Naive B cell (primary cell): ENCODE measurements at regions not wholly inside any gene's neighbourhood (a gene's known extent, or its start where the extent isn't known, plus 50 kb on each side); places are given as distances from the start of the nearest gene placed in this dataset.
"Not testable (repeated sequence)": the region's sequence is repeated elsewhere in the genome, so short reads cannot be mapped to it uniquely, and the experiment has no call there.

Experiments
- ATAC-seq, 2 donors: fragments of 150-1000 bp; cut with Tn5 transposase; 2 replicates each; pipeline ENCODE4 v1.10.0; 2021; ENCODE audit warnings: low read depth in 2 of 2, mild to moderate bottlenecking in 2 of 2, moderate library complexity in 2 of 2
- DNase-seq: peaks from one replicate; pipeline ENCODE4 v3.0.0; 2022
- H3K27ac Mint-ChIP-seq, 6 donors: one replicate each; pipeline ENCODE4 v1.8.0; 2020 to 2022; ENCODE audit warnings: mild to moderate bottlenecking in 6 of 6, mixed read lengths in 6 of 6, moderate library complexity in 5 of 6, inconsistent platforms in 2 of 6
- H3K27me3 Mint-ChIP-seq, 3 donors: one replicate each; pipeline ENCODE4 v1.8.0; 2021 to 2022; ENCODE audit warnings: mixed read lengths in 3 of 3, mild to moderate bottlenecking in 1 of 3
- H3K36me3 Mint-ChIP-seq, 2 donors: one replicate each; pipeline ENCODE4 v1.8.0; 2020 to 2022; ENCODE audit warnings: mixed read lengths in 2 of 2, inconsistent platforms in 1 of 2, mild to moderate bottlenecking in 1 of 2
- H3K4me1 Mint-ChIP-seq, 3 donors: one replicate each; pipeline ENCODE4 v1.8.0; 2020 to 2022; ENCODE audit warnings: mixed read lengths in 3 of 3, inconsistent platforms in 1 of 3, mild to moderate bottlenecking in 1 of 3, moderate library complexity in 1 of 3
- H3K4me3 Mint-ChIP-seq, 8 donors: one replicate each; pipeline ENCODE4 v1.8.0; 2020 to 2022; ENCODE audit warnings: mild to moderate bottlenecking in 8 of 8, mixed read lengths in 8 of 8, moderate library complexity in 8 of 8, inconsistent platforms in 2 of 8
- H3K9me3 Mint-ChIP-seq, 7 donors: one replicate each; pipeline ENCODE4 v1.8.0; 2020 to 2022; ENCODE audit warnings: mixed read lengths in 7 of 7, mild to moderate bottlenecking in 5 of 7, inconsistent platforms in 2 of 7, moderate library complexity in 1 of 7

DNA sequence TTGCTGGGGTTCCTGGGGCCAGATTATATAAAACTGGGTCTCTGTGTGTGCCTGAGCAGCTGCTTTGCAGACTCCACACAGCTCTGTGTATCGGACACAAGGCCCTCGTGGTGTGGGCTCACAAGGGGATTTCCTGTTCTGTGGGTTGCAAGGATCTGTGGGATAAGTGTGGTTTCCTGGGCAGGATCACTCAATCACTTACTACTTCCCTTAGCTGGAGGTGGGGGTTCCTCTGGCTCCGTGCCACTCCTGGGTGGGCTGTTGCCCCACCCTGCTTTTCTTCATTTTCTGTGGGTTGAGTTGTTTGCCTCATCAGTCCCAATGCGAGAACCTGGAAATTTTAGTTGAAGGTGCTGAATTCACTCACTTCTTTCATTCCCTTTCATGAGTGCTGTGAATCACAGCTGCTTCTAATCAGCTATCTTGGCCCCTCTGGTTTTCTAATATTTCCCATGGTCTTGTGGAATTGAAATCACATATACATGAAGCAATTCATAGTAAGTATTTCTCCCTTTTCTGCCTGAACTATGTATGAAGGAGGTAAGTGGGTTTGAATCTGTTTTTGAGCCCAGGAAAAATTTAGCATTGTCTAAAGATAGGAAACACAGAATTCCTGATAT lies 196.3 kb downstream of the DCDC2C start:
- Mint-ChIP-seq H3K36me3 (no peaks in the 10 kb centered on the region), H3K4me3 (no peak overlapping the region), H3K27me3 (peaks cover 6 to 22% (median 12%) of the 10 kb centered on the region in 3 donors), H3K9me3 (peaks cover 0 to 10% (median 3%) of the 10 kb centered on the region in 7 donors), H3K27ac (peak overlapping the region in 1 of 6 donors; percentile 18), H3K4me1 (no peaks in the 10 kb centered on the region)
- no peak for DNase-seq
- no peak for ATAC-seq

DNA sequence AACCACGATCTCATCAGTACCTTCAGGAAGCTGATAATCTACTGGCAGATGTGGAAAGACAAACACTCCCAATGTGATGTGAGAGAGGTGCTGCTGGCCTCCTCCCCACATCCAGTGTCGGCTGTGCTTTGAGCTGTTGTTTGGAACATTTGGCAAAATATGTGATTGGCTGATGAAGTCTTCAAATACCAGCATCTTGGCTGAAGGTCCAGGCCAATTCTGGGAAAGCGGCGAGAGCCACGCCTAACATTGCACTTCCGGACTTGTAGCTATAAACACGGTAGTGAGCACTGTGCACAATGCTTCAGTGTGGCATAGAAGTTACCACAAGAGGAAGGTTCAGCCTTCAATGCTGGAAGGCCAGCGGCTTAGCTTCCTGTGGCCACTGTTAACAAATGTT lies 198.8 kb downstream of the DCDC2C start:
- H3K27me3 Mint-ChIP-seq: peaks cover 6 to 22% (median 12%) of the 10 kb centered on the region in 3 donors
- H3K36me3 Mint-ChIP-seq: no peaks in the 10 kb centered on the region
- no peak overlapping the region for H3K27ac Mint-ChIP-seq
- DNase-seq (no peak), ATAC-seq (no peak)
- H3K4me3 Mint-ChIP-seq: no peak overlapping the region
- H3K4me1 Mint-ChIP-seq: no peaks in the 10 kb centered on the region
- H3K9me3 Mint-ChIP-seq: peaks cover 0 to 12% (median 0%) of the 10 kb centered on the region in 7 donors

DNA sequence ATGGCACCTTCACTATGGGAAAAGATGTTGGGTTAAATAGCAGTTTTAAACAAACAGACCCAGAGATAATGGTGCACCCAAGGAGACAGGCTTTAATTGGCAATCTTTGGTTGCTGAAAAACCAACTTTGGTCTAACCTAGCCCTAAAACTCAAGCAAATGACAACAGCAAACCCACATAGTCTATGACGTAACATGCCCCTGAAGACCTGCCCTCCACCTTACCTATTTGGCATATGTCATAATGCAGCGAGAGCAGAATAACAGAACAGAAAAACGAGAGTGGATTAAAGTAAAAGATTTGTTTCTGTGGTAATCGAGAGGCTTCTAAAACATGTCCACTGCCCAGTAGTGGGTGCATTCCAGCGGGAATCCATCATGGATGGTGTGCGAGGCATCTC lies 200.7 kb downstream of the DCDC2C start:
- no peaks in the 10 kb centered on the region for H3K36me3 Mint-ChIP-seq
- H3K9me3 Mint-ChIP-seq: peaks cover 0 to 16% (median 11%) of the 10 kb centered on the region in 7 donors
- ATAC-seq (no peak), DNase-seq (no peak)
- H3K27ac Mint-ChIP-seq: no peak overlapping the region
- H3K4me3 Mint-ChIP-seq: no peak overlapping the region
- peaks cover 6 to 17% (median 12%) of the 10 kb centered on the region in 3 donors for H3K27me3 Mint-ChIP-seq
- H3K4me1 Mint-ChIP-seq: no peaks in the 10 kb centered on the region

DNA sequence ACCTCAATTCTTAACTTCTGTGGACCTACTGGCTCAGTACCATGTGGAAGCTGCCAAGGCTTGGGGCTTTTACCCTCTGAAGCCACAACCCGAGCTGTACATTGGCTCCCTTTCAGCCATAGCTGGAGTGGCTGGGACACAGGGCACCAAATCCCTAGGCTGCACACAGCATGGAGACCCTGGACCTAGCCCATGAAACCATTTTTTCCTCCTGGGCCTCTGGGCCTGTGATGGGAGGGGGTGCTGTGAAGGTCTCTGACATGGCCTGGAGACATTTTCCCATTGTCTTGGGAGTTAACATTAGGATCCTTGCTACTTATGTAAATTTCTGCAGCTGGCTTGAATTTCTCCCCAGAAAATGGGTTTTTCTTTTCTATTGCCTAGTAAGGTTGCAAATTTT lies 205.1 kb downstream of the DCDC2C start:
- ATAC-seq, DNase-seq, H3K4me1 Mint-ChIP-seq, H3K4me3 Mint-ChIP-seq, H3K36me3 Mint-ChIP-seq, H3K27ac Mint-ChIP-seq, H3K27me3 Mint-ChIP-seq: not testable (repeated sequence)
- H3K9me3 Mint-ChIP-seq: peaks cover 6 to 26% (median 15%) of the 10 kb centered on the region in 7 donors

DNA sequence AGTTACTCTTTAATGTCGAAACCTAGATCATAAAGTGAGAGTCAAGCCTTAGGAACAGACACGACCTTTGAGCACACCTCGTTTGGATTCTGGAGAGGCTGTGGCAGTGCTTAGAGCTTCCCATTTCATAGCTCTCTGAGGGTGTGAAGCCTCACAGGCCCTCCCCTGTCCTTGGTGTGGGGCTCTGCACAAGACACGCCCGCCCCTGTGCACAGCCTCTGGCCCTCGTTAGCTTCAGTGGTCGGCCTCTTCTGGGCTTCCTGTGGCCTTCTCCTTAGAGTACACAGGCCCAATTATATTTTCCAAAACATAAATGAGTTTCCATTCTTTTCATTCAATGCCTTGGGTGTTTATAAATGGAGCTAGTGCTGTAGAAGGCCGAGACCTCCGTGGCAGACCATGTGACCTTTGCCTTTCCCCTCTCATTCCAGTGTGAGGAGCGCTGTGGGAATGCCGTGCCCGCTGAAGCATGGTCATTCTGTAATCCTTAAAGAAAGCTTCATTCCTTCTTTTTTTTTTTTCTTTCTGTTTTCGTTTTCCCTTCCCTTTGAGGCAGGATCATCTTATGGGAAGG lies 208.6 kb downstream of the DCDC2C start:
- Mint-ChIP-seq H3K27me3 (no peaks in the 10 kb centered on the region), H3K9me3 (peaks cover 6 to 24% (median 15%) of the 10 kb centered on the region in 7 donors), H3K4me1 (no peaks in the 10 kb centered on the region), H3K36me3 (no peaks in the 10 kb centered on the region), H3K4me3 (no peak overlapping the region), H3K27ac (no peak overlapping the region)
- ATAC-seq (no peak), DNase-seq (no peak)

DNA sequence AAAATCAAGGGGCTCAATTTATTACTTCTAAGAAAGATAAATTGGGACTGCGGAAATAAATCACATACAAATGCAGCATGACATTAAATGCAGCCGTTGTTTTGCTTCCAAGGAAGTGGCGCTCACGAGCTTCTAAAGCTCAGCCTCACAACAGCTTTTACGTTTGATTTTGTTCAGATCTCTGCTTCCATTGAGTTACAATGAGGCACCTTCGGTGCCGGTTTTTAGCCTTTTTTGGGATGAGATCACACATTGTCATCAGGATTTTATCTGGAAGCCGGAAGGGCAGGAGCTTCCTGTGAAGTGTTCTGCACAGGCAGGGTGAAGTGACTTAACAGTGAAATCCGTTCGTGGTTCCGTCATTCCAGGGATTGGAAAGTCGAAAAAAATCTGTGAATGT lies 209.8 kb downstream of the DCDC2C start:
- no peaks in the 10 kb centered on the region for H3K36me3 Mint-ChIP-seq
- H3K27me3 Mint-ChIP-seq: no peaks in the 10 kb centered on the region
- peaks cover 5 to 16% (median 10%) of the 10 kb centered on the region in 7 donors for H3K9me3 Mint-ChIP-seq
- DNase-seq (no peak), ATAC-seq (no peak)
- no peak overlapping the region for H3K4me3 Mint-ChIP-seq
- no peak overlapping the region for H3K27ac Mint-ChIP-seq
- no peaks in the 10 kb centered on the region for H3K4me1 Mint-ChIP-seq

DNA sequence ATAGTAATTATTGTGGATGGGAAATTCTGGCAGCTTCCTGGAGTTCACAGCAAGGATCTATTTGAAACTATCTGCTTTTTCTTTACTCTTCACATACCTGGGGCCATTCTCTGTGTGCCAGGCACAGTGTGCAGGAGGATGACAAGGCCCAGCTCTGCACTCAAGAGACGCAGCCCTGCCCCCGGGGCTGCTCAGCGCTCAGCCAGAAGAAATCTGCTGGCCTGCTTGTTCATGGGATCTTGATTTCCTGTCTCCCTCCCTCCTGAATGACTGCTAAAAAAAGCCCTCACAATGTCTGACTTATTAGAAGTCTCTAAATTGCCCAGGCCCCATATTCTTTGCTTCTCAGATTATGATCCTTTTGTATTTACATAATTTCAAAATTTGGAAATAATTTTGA lies 210.9 kb downstream of the DCDC2C start:
- peak overlapping the region in 1 of 6 donors; percentile 47 for H3K27ac Mint-ChIP-seq
- no peaks in the 10 kb centered on the region for H3K36me3 Mint-ChIP-seq
- H3K4me3 Mint-ChIP-seq: no peak overlapping the region
- DNase-seq (no peak), ATAC-seq (no peak)
- H3K4me1 Mint-ChIP-seq: no peaks in the 10 kb centered on the region
- peaks cover 3 to 8% (median 6%) of the 10 kb centered on the region in 7 donors for H3K9me3 Mint-ChIP-seq
- peaks cover 0 to 6% (median 0%) of the 10 kb centered on the region in 3 donors for H3K27me3 Mint-ChIP-seq

DNA sequence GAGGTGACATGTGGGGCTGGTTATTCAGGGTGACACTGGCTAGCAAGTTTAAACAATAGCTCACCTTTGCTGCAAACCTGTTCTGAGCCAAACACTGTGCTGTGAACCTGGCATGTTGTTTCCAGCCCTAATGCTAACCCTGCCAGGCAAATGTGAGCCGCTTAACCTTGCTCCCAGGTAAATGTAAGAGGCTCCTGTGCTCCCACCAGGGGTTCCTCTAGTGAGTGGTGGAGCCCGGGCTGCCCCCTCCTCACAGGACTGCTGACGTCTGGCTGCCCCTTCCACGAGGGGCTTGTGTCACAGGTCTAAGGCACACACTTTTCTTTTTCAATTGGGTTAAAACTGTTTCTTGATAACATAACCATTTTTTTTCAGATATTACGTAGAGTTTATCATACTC lies 223.7 kb downstream of the DCDC2C start:
- Mint-ChIP-seq H3K36me3 (no peaks in the 10 kb centered on the region), H3K27ac (peak overlapping the region in 1 of 6 donors; percentile 64), H3K27me3 (no peaks in the 10 kb centered on the region), H3K4me3 (no peak overlapping the region), H3K4me1 (no peaks in the 10 kb centered on the region), H3K9me3 (peaks cover 0 to 5% (median 0%) of the 10 kb centered on the region in 7 donors)
- no peak for DNase-seq
- no peak for ATAC-seq

DNA sequence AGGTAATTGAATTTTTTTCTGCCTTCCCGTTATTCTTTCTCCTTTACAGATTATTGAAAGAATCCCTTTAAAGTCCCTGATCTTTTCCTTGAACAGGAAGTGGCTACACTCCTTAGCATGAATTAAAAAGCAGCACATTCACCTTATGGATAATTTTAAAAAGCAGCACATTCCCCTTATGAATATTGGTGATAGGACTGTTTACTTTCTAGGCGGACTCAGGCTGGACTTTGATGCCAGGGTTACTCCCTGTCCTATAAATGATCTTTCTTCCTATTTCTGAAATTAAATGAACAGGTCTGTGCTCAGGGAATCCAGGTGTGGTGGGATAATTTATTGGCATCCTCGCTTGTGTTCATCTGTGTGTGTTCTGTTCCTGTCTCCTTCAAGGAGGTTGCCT lies 226.0 kb downstream of the DCDC2C start:
- DNase-seq (no peak), ATAC-seq (no peak)
- Mint-ChIP-seq H3K4me1 (no peaks in the 10 kb centered on the region), H3K27me3 (no peaks in the 10 kb centered on the region), H3K9me3 (peaks cover 3 to 25% (median 7%) of the 10 kb centered on the region in 7 donors), H3K4me3 (no peak overlapping the region), H3K36me3 (no peaks in the 10 kb centered on the region), H3K27ac (no peak overlapping the region)

DNA sequence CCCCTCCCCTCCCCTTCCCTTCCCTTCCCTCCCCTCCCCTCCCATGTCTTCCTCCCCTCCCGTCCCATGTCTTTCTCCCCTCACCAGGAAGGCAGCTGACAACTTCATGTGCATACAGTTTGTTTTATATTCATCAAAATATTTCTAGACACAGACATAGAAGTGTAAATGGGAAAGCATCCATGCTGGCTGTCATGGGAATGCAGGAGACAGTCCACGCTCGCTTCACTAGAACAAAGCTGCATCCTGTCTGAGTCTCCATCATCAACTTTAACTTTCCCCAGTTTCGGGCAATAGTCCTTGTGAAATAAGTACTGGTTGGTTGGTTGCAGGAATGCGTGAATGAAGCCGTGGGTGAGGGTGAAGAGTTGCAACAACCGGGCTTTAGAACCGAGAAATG lies 226.9 kb downstream of the DCDC2C start:
- no peak for DNase-seq
- H3K4me1 Mint-ChIP-seq: no peaks in the 10 kb centered on the region
- ATAC-seq: no peak

DNA sequence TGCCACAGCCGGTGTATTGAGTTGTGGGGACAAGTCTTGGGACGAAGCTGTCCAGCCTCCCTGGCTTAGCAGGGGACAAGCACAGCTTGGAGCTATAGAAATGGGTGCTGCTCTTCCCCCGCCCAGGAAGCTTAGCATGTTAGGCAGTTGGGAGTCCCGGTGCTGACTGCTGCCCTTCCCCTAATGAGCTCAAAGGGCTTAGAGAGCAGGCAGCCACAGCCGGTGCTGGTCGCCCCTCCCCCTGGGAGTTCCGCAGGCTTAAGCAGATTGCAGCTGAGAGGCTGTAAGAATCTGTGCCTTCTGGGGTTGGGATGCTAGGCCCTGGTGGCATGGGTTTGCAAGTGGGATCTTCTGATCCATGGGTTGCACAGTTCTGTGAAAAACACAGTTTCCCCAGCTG lies 237.3 kb downstream of the DCDC2C start:
- no peak overlapping the region for H3K27ac Mint-ChIP-seq
- no peak for DNase-seq
- H3K4me1 Mint-ChIP-seq: no peaks in the 10 kb centered on the region
- peaks cover 0 to 18% (median 6%) of the 10 kb centered on the region in 7 donors for H3K9me3 Mint-ChIP-seq
- ATAC-seq: no peak
- no peak overlapping the region for H3K4me3 Mint-ChIP-seq
- H3K36me3 Mint-ChIP-seq: peaks cover 0 to 4% of the 10 kb centered on the region in 2 donors
- peaks cover 0 to 11% (median 10%) of the 10 kb centered on the region in 3 donors for H3K27me3 Mint-ChIP-seq

More for the DNA sequence above, 226.9 kb downstream of the DCDC2C start:
- Mint-ChIP-seq H3K36me3 (no peaks in the 10 kb centered on the region), H3K9me3 (peaks cover 0 to 27% (median 7%) of the 10 kb centered on the region in 7 donors), H3K27ac (no peak overlapping the region), H3K27me3 (no peaks in the 10 kb centered on the region), H3K4me3 (no peak overlapping the region)

DNA sequence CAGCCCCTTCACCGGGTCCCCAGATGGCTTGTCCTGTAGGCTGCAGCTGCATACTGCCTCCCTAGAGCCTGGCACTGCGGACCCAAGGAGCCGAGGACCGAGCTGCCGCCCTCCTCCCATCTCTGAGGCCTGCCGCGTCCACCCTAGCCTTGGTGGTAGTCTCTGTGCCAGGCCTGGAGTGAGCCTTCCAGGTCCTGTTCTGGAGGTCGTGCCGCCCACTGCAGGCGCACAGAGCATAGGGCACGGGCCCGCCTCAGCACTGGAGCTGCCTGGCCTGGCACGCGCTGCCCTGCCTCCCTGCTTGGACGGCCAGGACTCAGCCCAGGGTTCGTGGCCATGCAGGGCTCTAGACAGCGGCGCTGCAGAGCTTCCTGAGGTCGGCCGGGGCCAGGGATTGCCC lies 239.5 kb downstream of the DCDC2C start:
- Mint-ChIP-seq H3K4me3 (no peak overlapping the region), H3K36me3 (no peaks in the 10 kb centered on the region), H3K9me3 (peaks cover 0 to 10% (median 3%) of the 10 kb centered on the region in 7 donors), H3K27me3 (peaks cover 0 to 11% (median 10%) of the 10 kb centered on the region in 3 donors), H3K27ac (no peak overlapping the region), H3K4me1 (no peaks in the 10 kb centered on the region)
- DNase-seq: no peak
- ATAC-seq: no peak

DNA sequence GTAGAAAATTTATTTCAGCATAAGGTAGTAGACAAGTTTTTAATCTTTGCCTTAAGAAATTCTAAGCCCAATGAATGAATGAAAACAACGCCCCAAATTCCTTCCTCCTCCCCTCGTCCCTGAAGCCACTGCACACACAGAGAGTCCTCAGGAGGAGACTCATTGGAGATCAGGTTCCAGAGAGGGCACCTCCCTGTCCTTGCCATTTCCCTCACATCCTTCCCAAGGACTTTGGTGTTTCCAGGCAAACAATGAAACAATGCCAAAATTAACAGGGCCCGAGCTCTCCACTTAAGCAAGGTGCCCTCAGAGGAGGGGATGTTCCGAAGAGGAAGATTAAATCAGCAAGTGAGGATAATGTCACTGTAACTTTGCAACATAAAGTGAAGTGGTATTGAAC lies 240.7 kb downstream of the DCDC2C start:
- Mint-ChIP-seq H3K4me1 (no peaks in the 10 kb centered on the region), H3K27me3 (peaks cover 0 to 11% (median 10%) of the 10 kb centered on the region in 3 donors), H3K27ac (no peak overlapping the region), H3K9me3 (peaks cover 0 to 12% (median 3%) of the 10 kb centered on the region in 7 donors), H3K4me3 (no peak overlapping the region), H3K36me3 (no peaks in the 10 kb centered on the region)
- ATAC-seq: no peak
- no peak for DNase-seq

DNA sequence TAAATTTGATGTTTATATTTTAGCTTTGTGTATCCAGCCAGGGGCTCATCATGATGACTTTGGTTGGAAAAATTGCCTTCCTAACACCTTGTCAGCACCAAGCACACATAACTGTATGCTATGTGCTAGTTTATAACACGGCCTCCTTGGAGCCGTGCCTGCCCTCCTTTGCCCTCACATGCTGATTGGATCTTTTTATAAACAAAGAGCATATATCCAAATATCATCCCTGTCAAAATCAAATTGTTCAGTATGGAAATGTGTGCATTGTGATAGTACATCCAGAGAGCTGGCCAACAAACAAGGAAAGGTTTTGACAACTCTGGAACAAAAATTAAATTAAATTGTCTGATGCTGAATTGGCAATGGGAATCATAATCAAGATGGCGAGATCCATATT lies 241.5 kb downstream of the DCDC2C start:
- no peak for ATAC-seq
- Mint-ChIP-seq H3K4me1 (no peaks in the 10 kb centered on the region), H3K27ac (no peak overlapping the region), H3K4me3 (no peak overlapping the region), H3K36me3 (no peaks in the 10 kb centered on the region), H3K9me3 (peaks cover 0 to 12% (median 1%) of the 10 kb centered on the region in 7 donors), H3K27me3 (peaks cover 0 to 11% (median 6%) of the 10 kb centered on the region in 3 donors)
- no peak for DNase-seq
